Non-pigmented ciliary epithelial cell (primary cell): ENCODE measurements at regions not wholly inside any gene's neighbourhood (a gene's known extent, or its start where the extent isn't known, plus 50 kb on each side); places are given as distances from the start of the nearest gene placed in this dataset.
"Not testable (repeated sequence)": the region's sequence is repeated elsewhere in the genome, so short reads cannot be mapped to it uniquely, and the experiment has no call there.

Experiments used
- DNase-seq: peaks from one replicate; pipeline ENCODE4 v3.0.0-alpha.2; 2010; ENCODE audit warnings: low read depth

- no peak for DNase-seq
These were observed 197.5 kb upstream of the C1orf87 start for GRCh38 chr1:60271041-60271440.

- no peak for DNase-seq
These were observed 194.9 kb upstream of the C1orf87 start for GRCh38 chr1:60268451-60268850.

- peak; percentile 68 for DNase-seq
These were observed 192.3 kb upstream of the C1orf87 start for GRCh38 chr1:60265560-60266535.

GRCh38 chr1:60262701-60263100 lies 189.1 kb upstream of the C1orf87 start:
- no peak for DNase-seq

- no peak for DNase-seq
These were observed 184.0 kb upstream of the C1orf87 start for GRCh38 chr1:60257531-60257930.

- no peak for DNase-seq
These were observed 182.0 kb upstream of the C1orf87 start for GRCh38 chr1:60255565-60255964.

- DNase-seq, result no peak
These were observed 177.9 kb upstream of the C1orf87 start for GRCh38 chr1:60251426-60251825.

- not testable (repeated sequence) for DNase-seq
These were observed 173.9 kb upstream of the C1orf87 start for GRCh38 chr1:60247467-60247866.

- no peak for DNase-seq
These were observed 171.8 kb upstream of the C1orf87 start for GRCh38 chr1:60245324-60245723.

- DNase-seq, result no peak
These were observed 171.3 kb upstream of the C1orf87 start for GRCh38 chr1:60244906-60245305.

GRCh38 chr1:60235275-60235674 lies 161.7 kb upstream of the C1orf87 start:
- DNase-seq, result no peak

GRCh38 chr1:60234776-60235175 lies 161.2 kb upstream of the C1orf87 start:
- no peak for DNase-seq

- DNase-seq, result no peak
These were observed 156.3 kb upstream of the C1orf87 start for GRCh38 chr1:60229821-60230220.

GRCh38 chr1:60228041-60228491 lies 154.5 kb upstream of the C1orf87 start:
- DNase-seq, result no peak

GRCh38 chr1:60227601-60228000 lies 154.0 kb upstream of the C1orf87 start:
- DNase-seq, result no peak

GRCh38 chr1:60225486-60225885 lies 151.9 kb upstream of the C1orf87 start:
- DNase-seq, result no peak

- no peak for DNase-seq
These were observed 151.0 kb upstream of the C1orf87 start for GRCh38 chr1:60224523-60224922.

- DNase-seq, result no peak
These were observed 149.6 kb upstream of the C1orf87 start for GRCh38 chr1:60223158-60223557.

GRCh38 chr1:60222360-60223115 lies 149.0 kb upstream of the C1orf87 start:
- DNase-seq, result no peak

- DNase-seq, result no peak
These were observed 139.7 kb upstream of the C1orf87 start for GRCh38 chr1:60213253-60213652.

GRCh38 chr1:60196026-60196425 lies 122.5 kb upstream of the C1orf87 start:
- no peak for DNase-seq

GRCh38 chr1:60185684-60186083 lies 112.1 kb upstream of the C1orf87 start:
- no peak for DNase-seq

GRCh38 chr1:60184521-60184920 lies 111.0 kb upstream of the C1orf87 start:
- DNase-seq, result no peak
